K562 (cell line): ENCODE measurements at regions not wholly inside any gene's neighbourhood (a gene's known extent, or its start where the extent isn't known, plus 50 kb on each side); places are given as distances from the start of the nearest gene placed in this dataset.

Experiments used
- ARID4B ChIP-seq: sonication (generic); formaldehyde crosslinking; IDR thresholded peaks from 2 replicates; pipeline ENCODE4 v1.8.0; 2022; ENCODE audit warnings: mild to moderate bottlenecking, missing genetic modification reagents
- CTCF ChIP-seq, 3 experiments: IDR thresholded peaks in 2 of 3; conservative IDR thresholded peaks in 1 of 3; 2 replicates each; pipeline ENCODE4 v1.5.1; 2011 to 2012; ENCODE audit warnings: low read length in 3 of 3, mild to moderate bottlenecking in 3 of 3, control low read depth in 2 of 3, improper control_type of control experiment in 1 of 3, inconsistent platforms in 1 of 3, low read depth in 1 of 3, mixed read lengths in 1 of 3, moderate library complexity in 1 of 3; ENCODE audit not compliant: insufficient read depth in 2 of 3
- MEIS2 ChIP-seq: fragments of 450-650 bp; IDR thresholded peaks from 2 replicates; pipeline ENCODE4 v1.6.1; 2014; ENCODE audit warnings: mild to moderate bottlenecking; ENCODE audit not compliant: partially characterized antibody
- MXI1 ChIP-seq: IDR thresholded peaks from 2 replicates; pipeline ENCODE4 v1.6.1; 2011; ENCODE audit warnings: low read depth, mild to moderate bottlenecking, improper control_type of control experiment, low read length
- NR2C1 ChIP-seq, 2 experiments: fragments of 450-650 bp; IDR thresholded peaks; 2 replicates each; pipeline ENCODE4 v1.6.1; 2017; ENCODE audit warnings: mild to moderate bottlenecking in 2 of 2, antibody characterized with exemption in 1 of 2, inconsistent platforms in 1 of 2, missing compliant biosample characterization in 1 of 2, missing genetic modification characterization in 1 of 2
- NR3C1 ChIP-seq: sonication (generic); formaldehyde crosslinking; IDR thresholded peaks from 2 replicates; pipeline ENCODE4 v1.8.1; 2022; ENCODE audit warnings: missing genetic modification reagents
- POLR2A ChIP-seq: fragments of 450-650 bp; conservative IDR thresholded peaks from 2 replicates; pipeline ENCODE4 v1.6.1; 2016
- TEAD4 ChIP-seq, 2 experiments: sonication (generic) in 1 of 2; formaldehyde crosslinking in 1 of 2; IDR thresholded peaks; 2 replicates each; pipeline versions ENCODE4 v1.6.1 to v1.8.0; 2012 to 2022; ENCODE audit warnings: borderline replicate concordance in 1 of 2, inconsistent platforms in 1 of 2, low read length in 1 of 2, mild to moderate bottlenecking in 1 of 2, missing genetic modification reagents in 1 of 2
- ZEB2 ChIP-seq: fragments of 450-650 bp; IDR thresholded peaks from 2 replicates; pipeline ENCODE4 v1.6.1; 2016
- ZNF12 ChIP-seq: sonication (generic); formaldehyde crosslinking; IDR thresholded peaks from 2 replicates; pipeline ENCODE4 v1.4.0; 2020; ENCODE audit warnings: mild to moderate bottlenecking, missing genetic modification reagents
- TF ChIP-seq, protein P1 (sequence below): fragments of 450-650 bp; formaldehyde crosslinking; IDR thresholded peaks from 2 replicates; pipeline ENCODE4 v1.4.0; 2022; ENCODE audit warnings: mild to moderate bottlenecking, moderate library complexity
- TF ChIP-seq, protein P2 (sequence below): sonication (generic); formaldehyde crosslinking; IDR thresholded peaks from 2 replicates; pipeline ENCODE4 v1.8.1; 2023; ENCODE audit warnings: mild to moderate bottlenecking, missing genetic modification reagents

DNA sequence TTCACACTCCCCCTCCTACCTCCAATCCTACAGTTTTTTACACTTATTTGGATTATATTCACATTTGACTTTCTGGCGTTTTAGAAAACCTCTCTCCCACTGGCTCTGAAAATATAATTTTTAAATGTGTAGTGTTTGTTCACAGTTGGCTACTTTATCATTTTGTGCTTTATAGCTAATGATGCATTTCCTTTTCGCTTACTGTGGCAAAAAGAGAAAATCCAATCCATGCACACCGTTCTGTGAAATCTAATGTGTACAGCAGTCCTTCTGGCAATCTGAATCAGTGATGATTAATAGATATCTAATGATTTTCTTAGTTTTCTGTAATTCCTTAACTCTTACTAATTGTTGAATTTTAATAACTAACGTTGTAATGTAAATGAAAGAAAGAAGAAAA, 271.5 kb downstream of the ARAP2 start:
- TF ChIP-seq, protein P1, sequence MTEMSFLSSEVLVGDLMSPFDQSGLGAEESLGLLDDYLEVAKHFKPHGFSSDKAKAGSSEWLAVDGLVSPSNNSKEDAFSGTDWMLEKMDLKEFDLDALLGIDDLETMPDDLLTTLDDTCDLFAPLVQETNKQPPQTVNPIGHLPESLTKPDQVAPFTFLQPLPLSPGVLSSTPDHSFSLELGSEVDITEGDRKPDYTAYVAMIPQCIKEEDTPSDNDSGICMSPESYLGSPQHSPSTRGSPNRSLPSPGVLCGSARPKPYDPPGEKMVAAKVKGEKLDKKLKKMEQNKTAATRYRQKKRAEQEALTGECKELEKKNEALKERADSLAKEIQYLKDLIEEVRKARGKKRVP (CRISPR knock-in tag): no peak
- no peak for TF ChIP-seq ZEB2
- no peak for TF ChIP-seq ZNF12 (CRISPR knock-in tag)
- no peak for TF ChIP-seq MXI1
- TF ChIP-seq CTCF (IDR thresholded peaks at IDR 0.05 in 2 of 3, conservative IDR thresholded peaks at IDR 0.05 in 1 of 3; ENCODE audit: insufficient read depth in 2 of 3, low read depth in 1 of 3, low read length in 3 of 3): no peak
- TF ChIP-seq NR3C1 (CRISPR knock-in tag): no peak
- TF ChIP-seq, protein P2, sequence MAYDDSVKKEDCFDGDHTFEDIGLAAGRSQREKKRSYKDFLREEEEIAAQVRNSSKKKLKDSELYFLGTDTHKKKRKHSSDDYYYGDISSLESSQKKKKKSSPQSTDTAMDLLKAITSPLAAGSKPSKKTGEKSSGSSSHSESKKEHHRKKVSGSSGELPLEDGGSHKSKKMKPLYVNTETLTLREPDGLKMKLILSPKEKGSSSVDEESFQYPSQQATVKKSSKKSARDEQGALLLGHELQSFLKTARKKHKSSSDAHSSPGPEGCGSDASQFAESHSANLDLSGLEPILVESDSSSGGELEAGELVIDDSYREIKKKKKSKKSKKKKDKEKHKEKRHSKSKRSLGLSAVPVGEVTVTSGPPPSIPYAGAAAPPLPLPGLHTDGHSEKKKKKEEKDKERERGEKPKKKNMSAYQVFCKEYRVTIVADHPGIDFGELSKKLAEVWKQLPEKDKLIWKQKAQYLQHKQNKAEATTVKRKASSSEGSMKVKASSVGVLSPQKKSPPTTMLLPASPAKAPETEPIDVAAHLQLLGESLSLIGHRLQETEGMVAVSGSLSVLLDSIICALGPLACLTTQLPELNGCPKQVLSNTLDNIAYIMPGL (CRISPR knock-in tag): no peak
- TF ChIP-seq NR2C1 (IDR thresholded peaks at IDR 0.05): no peak
- TF ChIP-seq NR2C1 (tag; IDR thresholded peaks at IDR 0.05): no peak
- TF ChIP-seq TEAD4 (IDR thresholded peaks at IDR 0.05; ENCODE audit: low read length): no peak
- no peak for TF ChIP-seq TEAD4 (CRISPR knock-in tag; IDR thresholded peaks at IDR 0.05; ENCODE audit: borderline replicate concordance)
- no peak for TF ChIP-seq ARID4B (CRISPR knock-in tag)
- no peak for TF ChIP-seq MEIS2
- no peak for TF ChIP-seq POLR2A
